DND-41 (cell line): ENCODE measurements at regions not wholly inside any gene's neighbourhood (a gene's known extent, or its start where the extent isn't known, plus 50 kb on each side); places are given as distances from the start of the nearest gene placed in this dataset.

ENCODE experiments used
- CTCF ChIP-seq: IDR thresholded peaks from 2 replicates; pipeline ENCODE4 v1.5.1; 2012; ENCODE audit warnings: borderline replicate concordance, low read length, moderate library complexity, mild to moderate bottlenecking; ENCODE audit not compliant: poor library complexity, severe bottlenecking; ENCODE audit errors: extremely low read depth
- EZH2 ChIP-seq: IDR thresholded peaks from 3 replicates; pipeline ENCODE4 v1.6.1; 2012; ENCODE audit warnings: borderline replicate concordance, low read depth, mild to moderate bottlenecking, moderate library complexity, low read length, inconsistent platforms; ENCODE audit not compliant: severe bottlenecking

DNA sequence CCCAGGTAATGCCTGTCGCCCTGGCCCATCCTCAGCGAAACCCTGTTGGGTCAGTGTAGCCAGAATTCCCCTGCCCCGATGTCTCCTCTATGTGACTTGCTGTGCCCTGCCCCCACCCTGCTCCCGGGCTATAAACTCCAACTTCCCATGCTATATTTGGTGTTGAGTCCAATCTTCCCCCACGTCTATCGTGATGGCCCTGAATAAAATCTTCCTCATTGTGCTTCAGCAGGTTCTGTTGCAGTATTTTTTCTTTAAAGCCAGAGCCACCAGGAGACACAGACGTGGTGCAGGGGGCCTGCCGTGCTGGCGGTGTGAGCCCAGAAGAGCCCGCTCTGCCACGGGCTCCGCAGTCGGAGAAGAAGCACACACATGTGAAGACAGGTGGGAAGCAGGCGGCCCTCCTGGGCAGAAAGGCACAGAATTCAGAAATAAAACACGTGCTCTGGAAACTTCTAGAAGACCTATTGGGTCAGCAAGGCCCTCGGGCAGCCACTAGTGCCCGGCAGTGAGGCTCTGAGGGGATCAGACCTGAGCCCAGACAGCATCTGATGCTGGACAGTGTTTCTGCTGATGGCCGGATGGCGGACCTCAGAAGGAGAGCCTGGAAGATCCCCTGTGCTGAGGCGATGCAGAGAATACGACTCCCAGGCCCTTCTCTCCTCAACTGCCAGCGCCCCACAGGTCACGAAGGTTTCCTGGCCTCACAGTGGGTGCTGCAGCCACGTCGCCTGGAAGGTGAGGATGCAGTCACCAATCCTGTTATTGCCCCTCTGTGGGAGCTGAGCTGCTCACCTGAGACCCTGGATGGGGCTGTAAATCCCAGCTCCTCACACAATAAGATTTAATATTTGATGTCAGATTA lies 501.9 kb downstream of the BRD1 start:
- TF ChIP-seq CTCF (no peak), EZH2 (no peak)
